ENCODE measurements at regions not wholly inside any gene's neighbourhood (a gene's known extent, or its start where the extent isn't known, plus 50 kb on each side); places are given as distances from the start of the nearest gene placed in this dataset.

DNA sequence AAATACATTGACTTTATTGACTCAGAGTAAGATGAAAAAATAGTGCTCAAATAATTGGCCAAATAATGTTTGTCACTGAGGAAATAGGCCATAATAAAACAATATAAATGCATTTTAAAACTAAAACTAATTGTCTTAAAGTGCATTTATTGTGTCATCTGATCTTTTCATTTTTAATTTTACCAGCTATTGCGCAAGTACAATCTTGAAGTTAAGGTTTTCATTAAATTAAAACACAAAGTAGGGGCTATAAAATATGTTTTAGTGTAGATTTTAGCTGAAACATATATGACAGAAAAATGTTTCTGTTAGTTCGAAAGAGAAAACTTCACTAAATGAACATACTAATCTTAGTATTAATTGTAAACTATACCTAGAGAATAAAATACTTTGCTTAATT, 832.8 kb downstream of the FSCB start:
- no peaks in the 10 kb centered on the region for H3K9me3 ChIP-seq (ENCODE audit: control extremely low read depth in 1 of 3, control insufficient read depth in 2 of 3, insufficient read depth in 1 of 3, low read length in 2 of 3)
- ATAC-seq (ENCODE audit: low read depth), result no peak
- Mint-ChIP-seq H3K4me1 (no peaks in the 10 kb centered on the region), H3K27me3 (no peaks in the 10 kb centered on the region), H3K4me3 (no peak overlapping the region), H3K27ac (no peak overlapping the region), H3K9me3 (ENCODE audit: insufficient read depth) (peaks cover 2% of the 10 kb centered on the region)
- TF ChIP-seq, protein P1, sequence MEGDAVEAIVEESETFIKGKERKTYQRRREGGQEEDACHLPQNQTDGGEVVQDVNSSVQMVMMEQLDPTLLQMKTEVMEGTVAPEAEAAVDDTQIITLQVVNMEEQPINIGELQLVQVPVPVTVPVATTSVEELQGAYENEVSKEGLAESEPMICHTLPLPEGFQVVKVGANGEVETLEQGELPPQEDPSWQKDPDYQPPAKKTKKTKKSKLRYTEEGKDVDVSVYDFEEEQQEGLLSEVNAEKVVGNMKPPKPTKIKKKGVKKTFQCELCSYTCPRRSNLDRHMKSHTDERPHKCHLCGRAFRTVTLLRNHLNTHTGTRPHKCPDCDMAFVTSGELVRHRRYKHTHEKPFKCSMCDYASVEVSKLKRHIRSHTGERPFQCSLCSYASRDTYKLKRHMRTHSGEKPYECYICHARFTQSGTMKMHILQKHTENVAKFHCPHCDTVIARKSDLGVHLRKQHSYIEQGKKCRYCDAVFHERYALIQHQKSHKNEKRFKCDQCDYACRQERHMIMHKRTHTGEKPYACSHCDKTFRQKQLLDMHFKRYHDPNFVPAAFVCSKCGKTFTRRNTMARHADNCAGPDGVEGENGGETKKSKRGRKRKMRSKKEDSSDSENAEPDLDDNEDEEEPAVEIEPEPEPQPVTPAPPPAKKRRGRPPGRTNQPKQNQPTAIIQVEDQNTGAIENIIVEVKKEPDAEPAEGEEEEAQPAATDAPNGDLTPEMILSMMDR (IDR thresholded peaks at IDR 0.05), result no peak
- TF ChIP-seq EZH2 (IDR thresholded peaks at IDR 0.05; ENCODE audit: borderline replicate concordance, insufficient read depth, low read depth, low read length, poor library complexity, severe bottlenecking), result no peak
- H3K9ac ChIP-seq (ENCODE audit: low read length), result no peak overlapping the region
- H3K36me3 ChIP-seq (replicated peaks in 1 of 2; ENCODE audit: control extremely low read depth in 1 of 2, control insufficient read depth in 1 of 2, extremely low read depth in 1 of 2, insufficient read depth in 2 of 2, low read length in 1 of 2), result no peaks in the 10 kb centered on the region
- no peak overlapping the region for H3K4me3 ChIP-seq (ENCODE audit: control extremely low read depth in 1 of 5, extremely low read depth in 1 of 5, insufficient read depth in 1 of 5, low read depth in 2 of 5, low read length in 4 of 5)
- no CpG with 5 or more reads among the region's 2 CpGs for WGBS (ENCODE audit: insufficient coverage)
- H3K4me2 ChIP-seq (replicated peaks; ENCODE audit: low read depth, low read length, poor library complexity, severe bottlenecking), result no peak overlapping the region
- H3K79me2 ChIP-seq (ENCODE audit: control insufficient read depth, insufficient read depth, low read length), result no peaks in the 10 kb centered on the region
- no peaks in the 10 kb centered on the region for H4K20me1 ChIP-seq (ENCODE audit: control insufficient read depth, insufficient read depth, low read length, poor library complexity, severe bottlenecking)
- DNase-seq, result no peak
- H3K4me1 ChIP-seq (ENCODE audit: control insufficient read depth in 2 of 2, insufficient read depth in 2 of 2, low read length in 2 of 2), result no peaks in the 10 kb centered on the region
- H3K27ac ChIP-seq (ENCODE audit: low read length in 2 of 2), result no peak overlapping the region
- intact Hi-C loops (cut with micrococcal nuclease), result no loop called here
- ChIA-PET POLR2A (no interaction called here), CTCF (no interaction called here)
- no peak overlapping the region for H2AFZ ChIP-seq (ENCODE audit: insufficient read depth, low read depth, low read length, poor library complexity, severe bottlenecking)
- no peaks in the 10 kb centered on the region for H3K27me3 ChIP-seq (replicated peaks in 1 of 4; ENCODE audit: control extremely low read depth in 1 of 4, control insufficient read depth in 3 of 4, insufficient read depth in 4 of 4, low read length in 3 of 4)

DNA sequence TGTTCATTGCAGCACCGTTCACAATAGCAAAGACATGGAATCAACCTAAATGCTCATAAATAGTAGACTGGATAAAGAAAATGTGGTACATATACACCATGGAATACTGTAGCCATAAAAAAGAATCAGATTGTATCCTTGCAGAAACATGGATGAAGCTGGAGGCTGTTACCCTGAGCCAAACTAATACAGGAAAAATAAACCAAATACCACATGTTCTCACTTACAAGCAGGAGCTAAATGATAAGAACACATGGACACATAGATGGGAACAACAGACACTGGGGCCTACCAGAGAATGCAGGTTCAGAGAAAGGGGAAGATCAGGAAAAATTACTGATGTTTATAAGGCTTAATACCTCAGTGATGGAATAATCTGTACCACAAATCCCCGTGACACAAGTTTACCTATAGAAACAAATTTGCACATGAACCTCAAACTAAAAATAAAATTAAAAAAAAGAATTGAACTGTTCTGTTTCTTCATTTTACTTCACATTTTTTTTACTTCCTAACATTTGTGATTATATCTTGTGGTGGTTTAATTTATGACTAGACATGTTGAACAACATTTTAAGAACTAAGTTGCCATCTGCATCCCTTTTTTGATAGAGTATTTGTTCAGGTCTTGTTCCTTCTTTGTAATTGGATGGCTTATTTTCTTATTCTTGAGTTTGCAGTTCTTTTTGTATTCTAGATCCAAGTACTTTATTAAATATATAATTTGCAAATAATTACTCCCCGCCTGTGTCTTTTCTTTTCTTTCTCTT, 835.2 kb downstream of the FSCB start:
- no peaks in the 10 kb centered on the region for H3K79me2 ChIP-seq (ENCODE audit: control insufficient read depth, insufficient read depth, low read length)
- CTCF ChIA-PET, result no interaction called here
- H3K36me3 ChIP-seq (replicated peaks in 1 of 2; ENCODE audit: control extremely low read depth in 1 of 2, control insufficient read depth in 1 of 2, extremely low read depth in 1 of 2, insufficient read depth in 2 of 2, low read length in 1 of 2), result no peaks in the 10 kb centered on the region
- no peaks in the 10 kb centered on the region for H4K20me1 ChIP-seq (ENCODE audit: control insufficient read depth, insufficient read depth, low read length, poor library complexity, severe bottlenecking)
- no peaks in the 10 kb centered on the region for H3K9me3 ChIP-seq (ENCODE audit: control extremely low read depth in 1 of 3, control insufficient read depth in 2 of 3, insufficient read depth in 1 of 3, low read length in 2 of 3)
- Mint-ChIP-seq H3K9me3 (ENCODE audit: insufficient read depth) (peaks cover 2% of the 10 kb centered on the region), H3K27me3 (no peaks in the 10 kb centered on the region), H3K4me1 (no peaks in the 10 kb centered on the region), H3K27ac (no peak overlapping the region), H3K4me3 (no peak overlapping the region)
- H3K4me3 ChIP-seq (ENCODE audit: control extremely low read depth in 1 of 5, extremely low read depth in 1 of 5, insufficient read depth in 1 of 5, low read depth in 2 of 5, low read length in 4 of 5), result no peak overlapping the region
- WGBS (ENCODE audit: insufficient coverage), result no CpG with 5 or more reads among the region's 3 CpGs
- H3K4me2 ChIP-seq (replicated peaks; ENCODE audit: low read depth, low read length, poor library complexity, severe bottlenecking), result no peak overlapping the region
- POLR2A ChIA-PET, result no interaction called here
- no peak for ATAC-seq (ENCODE audit: low read depth)
- no peak overlapping the region for H2AFZ ChIP-seq (ENCODE audit: insufficient read depth, low read depth, low read length, poor library complexity, severe bottlenecking)
- no peak for TF ChIP-seq EZH2 (IDR thresholded peaks at IDR 0.05; ENCODE audit: borderline replicate concordance, insufficient read depth, low read depth, low read length, poor library complexity, severe bottlenecking)
- DNase-seq, result no peak
- no peaks in the 10 kb centered on the region for H3K4me1 ChIP-seq (ENCODE audit: control insufficient read depth in 2 of 2, insufficient read depth in 2 of 2, low read length in 2 of 2)
- no peaks in the 10 kb centered on the region for H3K27me3 ChIP-seq (replicated peaks in 1 of 4; ENCODE audit: control extremely low read depth in 1 of 4, control insufficient read depth in 3 of 4, insufficient read depth in 4 of 4, low read length in 3 of 4)
- H3K9ac ChIP-seq (ENCODE audit: low read length), result no peak overlapping the region
- intact Hi-C loops (cut with micrococcal nuclease), result no loop called here
- H3K27ac ChIP-seq (ENCODE audit: low read length in 2 of 2), result no peak overlapping the region

Measured in B cell (primary cell).